ENCODE measurements at regions not wholly inside any gene's neighbourhood (a gene's known extent, or its start where the extent isn't known, plus 50 kb on each side); places are given as distances from the start of the nearest gene placed in this dataset.

DNA sequence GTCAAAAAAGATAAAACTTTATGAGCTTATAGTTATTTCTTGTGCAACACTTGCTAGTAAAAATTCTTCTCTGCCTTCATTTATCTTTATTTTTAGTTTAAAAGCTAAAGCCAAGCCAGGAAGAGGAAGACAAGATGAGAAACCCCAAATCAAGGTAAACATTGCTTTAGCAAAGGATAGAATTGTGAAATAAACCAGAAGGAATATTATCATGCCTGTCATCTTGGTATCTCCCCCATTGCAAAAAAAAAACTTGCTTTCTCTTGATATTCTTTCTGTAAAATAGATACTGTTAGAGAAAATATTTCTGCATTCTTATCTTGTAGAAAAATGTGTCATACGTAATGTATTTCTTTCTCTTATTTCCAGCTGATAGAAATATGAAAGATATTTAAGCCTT lies 432.8 kb downstream of the GJA1 start:
- H3K4me1 Mint-ChIP-seq = peaks cover 8 to 11% of the 10 kb centered on the region in 2 experiments
- no peak overlapping the region for H2BK20ac ChIP-seq (ENCODE audit: low read depth, low read length, poor library complexity, severe bottlenecking)

More for the DNA sequence above, 432.8 kb downstream of the GJA1 start:
- Mint-ChIP-seq H3K27me3 (ENCODE audit: low read depth) (no peaks in the 10 kb centered on the region), H3K4me3 (no peak overlapping the region), H3K27ac (no peak overlapping the region), H3K9me3 (peaks cover 10 to 11% of the 10 kb centered on the region in 2 experiments; a peak in 4 of 5 replicates), H3K36me3 (ENCODE audit: insufficient read depth in 1 of 3, low read depth in 3 of 3) (peaks cover 3 to 25% (median 13%) of the 10 kb centered on the region in 3 experiments; a peak in 4 of 7 replicates)
- no peak overlapping the region for H3K56ac ChIP-seq (ENCODE audit: insufficient read length, low read depth, low read length)
- H2AFZ ChIP-seq (ENCODE audit: low read length) = no peak overlapping the region
- H3K79me2 ChIP-seq (ENCODE audit: insufficient read depth, low read length) = no peaks in the 10 kb centered on the region
- DNase-seq = no peak
- no peak overlapping the region for H2BK5ac ChIP-seq (ENCODE audit: insufficient read length, low read length)
- no peaks in the 10 kb centered on the region for H3K79me1 ChIP-seq (ENCODE audit: insufficient read depth, low read depth, low read length, poor library complexity, severe bottlenecking)
- H4K20me1 ChIP-seq (ENCODE audit: control insufficient read depth, insufficient read depth, insufficient read length) = no peaks in the 10 kb centered on the region
- H3K9me3 ChIP-seq (ENCODE audit: control insufficient read depth, low read depth, low read length) = no peaks in the 10 kb centered on the region
- no peak overlapping the region for H3K23ac ChIP-seq (ENCODE audit: insufficient read length, low read depth, low read length)
- H2BK15ac ChIP-seq (ENCODE audit: low read depth, low read length) = no peak overlapping the region
- H3K4ac ChIP-seq (ENCODE audit: low read depth, low read length) = no peak overlapping the region
- H3K14ac ChIP-seq (ENCODE audit: insufficient read depth, low read length) = no peak overlapping the region
- H3K4me2 ChIP-seq (ENCODE audit: insufficient read depth, insufficient read length, low read length) = no peak overlapping the region
- no CpG with 5 or more reads among the region's 1 CpG for WGBS (ENCODE audit: extremely low coverage, insufficient read length, low lambda C conversion rate)
- H3T11ph ChIP-seq (ENCODE audit: low read length) = no peak overlapping the region
- H2BK120ac ChIP-seq (ENCODE audit: low read depth, low read length, poor library complexity, severe bottlenecking) = no peak overlapping the region
- no peaks in the 10 kb centered on the region for H3K4me1 ChIP-seq (ENCODE audit: insufficient read depth, low read length)
- TF ChIP-seq, protein P1, sequence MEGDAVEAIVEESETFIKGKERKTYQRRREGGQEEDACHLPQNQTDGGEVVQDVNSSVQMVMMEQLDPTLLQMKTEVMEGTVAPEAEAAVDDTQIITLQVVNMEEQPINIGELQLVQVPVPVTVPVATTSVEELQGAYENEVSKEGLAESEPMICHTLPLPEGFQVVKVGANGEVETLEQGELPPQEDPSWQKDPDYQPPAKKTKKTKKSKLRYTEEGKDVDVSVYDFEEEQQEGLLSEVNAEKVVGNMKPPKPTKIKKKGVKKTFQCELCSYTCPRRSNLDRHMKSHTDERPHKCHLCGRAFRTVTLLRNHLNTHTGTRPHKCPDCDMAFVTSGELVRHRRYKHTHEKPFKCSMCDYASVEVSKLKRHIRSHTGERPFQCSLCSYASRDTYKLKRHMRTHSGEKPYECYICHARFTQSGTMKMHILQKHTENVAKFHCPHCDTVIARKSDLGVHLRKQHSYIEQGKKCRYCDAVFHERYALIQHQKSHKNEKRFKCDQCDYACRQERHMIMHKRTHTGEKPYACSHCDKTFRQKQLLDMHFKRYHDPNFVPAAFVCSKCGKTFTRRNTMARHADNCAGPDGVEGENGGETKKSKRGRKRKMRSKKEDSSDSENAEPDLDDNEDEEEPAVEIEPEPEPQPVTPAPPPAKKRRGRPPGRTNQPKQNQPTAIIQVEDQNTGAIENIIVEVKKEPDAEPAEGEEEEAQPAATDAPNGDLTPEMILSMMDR (conservative IDR thresholded peaks at IDR 0.05) = no peak
- H4K8ac ChIP-seq (replicated peaks; ENCODE audit: insufficient read length, low read depth, low read length) = no peak overlapping the region
- H3K27ac ChIP-seq (ENCODE audit: insufficient read length, low read depth, low read length) = no peak overlapping the region
- H3K18ac ChIP-seq (ENCODE audit: insufficient read length, low read depth, low read length) = no peak overlapping the region
- H3K9ac ChIP-seq (ENCODE audit: extremely low read depth, insufficient read length, low read length) = no peak overlapping the region
- no peak overlapping the region for H2BK12ac ChIP-seq (ENCODE audit: insufficient read length, low read depth, low read length)
- no peak overlapping the region for H4K5ac ChIP-seq (ENCODE audit: insufficient read length, low read depth, low read length)
- no peaks in the 10 kb centered on the region for H3K27me3 ChIP-seq (ENCODE audit: insufficient read depth, low read length)
- H4K91ac ChIP-seq (ENCODE audit: insufficient read length, low read depth, low read length) = no peak overlapping the region
- no peak overlapping the region for H2AK5ac ChIP-seq (ENCODE audit: insufficient read length, low read length)
- H3K23me2 ChIP-seq (ENCODE audit: insufficient read length, low read depth, low read length, poor library complexity, severe bottlenecking) = no peaks in the 10 kb centered on the region

Measured in H9 (cell line).